ENCODE measurements at regions not wholly inside any gene's neighbourhood (a gene's known extent, or its start where the extent isn't known, plus 50 kb on each side); places are given as distances from the start of the nearest gene placed in this dataset.

GRCh38 chr3:177471733-177472480 is 274.6 kb upstream of the TBL1XR1 start:
- TF ChIP-seq EZH2 (optimal IDR thresholded peaks at IDR 0.05; ENCODE audit: low read depth, low read length) (no peak), CTCF (IDR thresholded peaks at IDR 0.05; ENCODE audit: low read length) (no peak), EZH2phosphoT487 (IDR thresholded peaks at IDR 0.05; ENCODE audit: low read length) (no peak)
- no peak overlapping the region for H2AFZ ChIP-seq (ENCODE audit: low read length)
- H3K9me2 ChIP-seq (replicated peaks; ENCODE audit: insufficient read depth, low read length), result no peaks in the 10 kb centered on the region

GRCh38 chr3:177473184-177473583 is 275.9 kb upstream of the TBL1XR1 start:
- no peaks in the 10 kb centered on the region for H4K20me1 ChIP-seq (ENCODE audit: insufficient read depth, low read length)
- no peaks in the 10 kb centered on the region for H3K36me3 ChIP-seq (replicated peaks; ENCODE audit: insufficient read depth, low read length)

More at GRCh38 chr3:177471733-177472480, 274.6 kb upstream of the TBL1XR1 start:
- DNase-seq, result peak; percentile 74
- H4K20me1 ChIP-seq (ENCODE audit: insufficient read depth, low read length), result no peaks in the 10 kb centered on the region
- no peaks in the 10 kb centered on the region for H3K79me2 ChIP-seq (ENCODE audit: low read length)
- H3K4me2 ChIP-seq (ENCODE audit: low read depth, low read length), result peak overlapping the region; percentile 17; the same call in 1 of the 2 replicates
- H3K27ac ChIP-seq (ENCODE audit: low read length), result no peak overlapping the region
- no peaks in the 10 kb centered on the region for H3K9me3 ChIP-seq (replicated peaks; ENCODE audit: insufficient read depth, low read length)
- no peaks in the 10 kb centered on the region for H3K36me3 ChIP-seq (replicated peaks; ENCODE audit: insufficient read depth, low read length)
- H3K27me3 ChIP-seq (replicated peaks; ENCODE audit: insufficient read depth, low read length), result no peaks in the 10 kb centered on the region
- 0 out of 2 replicates have a peak, but pooled peaks cover 3% of the 10 kb centered on the region for H3K4me1 ChIP-seq (ENCODE audit: low read length)
- no peak overlapping the region for H3K4me3 ChIP-seq (ENCODE audit: low read length)
- no peak overlapping the region for H3K9ac ChIP-seq (ENCODE audit: low read length)
- no peaks in the 10 kb centered on the region for H3F3A ChIP-seq (ENCODE audit: insufficient read depth, low read length)

GRCh38 chr3:177473903-177474302 is 276.6 kb upstream of the TBL1XR1 start:
- Histone ChIP-seq H2AFZ (ENCODE audit: low read length) (no peak overlapping the region), H3K9ac (ENCODE audit: low read length) (no peak overlapping the region), H3K79me2 (ENCODE audit: low read length) (no peaks in the 10 kb centered on the region), H3K9me2 (replicated peaks; ENCODE audit: insufficient read depth, low read length) (no peaks in the 10 kb centered on the region), H3K36me3 (replicated peaks; ENCODE audit: insufficient read depth, low read length) (no peaks in the 10 kb centered on the region), H3K27ac (ENCODE audit: low read length) (no peak overlapping the region), H3K4me1 (ENCODE audit: low read length) (0 out of 2 replicates have a peak, but pooled peaks cover 3% of the 10 kb centered on the region), H3K4me2 (ENCODE audit: low read depth, low read length) (no peak overlapping the region), H3K27me3 (replicated peaks; ENCODE audit: insufficient read depth, low read length) (no peaks in the 10 kb centered on the region), H4K20me1 (ENCODE audit: insufficient read depth, low read length) (no peaks in the 10 kb centered on the region), H3F3A (ENCODE audit: insufficient read depth, low read length) (no peaks in the 10 kb centered on the region), H3K4me3 (ENCODE audit: low read length) (no peak overlapping the region), H3K9me3 (replicated peaks; ENCODE audit: insufficient read depth, low read length) (no peaks in the 10 kb centered on the region)
- no peak for TF ChIP-seq EZH2phosphoT487 (IDR thresholded peaks at IDR 0.05; ENCODE audit: low read length)
- no peak for TF ChIP-seq CTCF (IDR thresholded peaks at IDR 0.05; ENCODE audit: low read length)
- TF ChIP-seq EZH2 (optimal IDR thresholded peaks at IDR 0.05; ENCODE audit: low read depth, low read length), result no peak
- DNase-seq, result no peak

More at GRCh38 chr3:177473184-177473583, 275.9 kb upstream of the TBL1XR1 start:
- H3K4me2 ChIP-seq (ENCODE audit: low read depth, low read length), result no peak overlapping the region
- H3F3A ChIP-seq (ENCODE audit: insufficient read depth, low read length), result no peaks in the 10 kb centered on the region
- 0 out of 2 replicates have a peak, but pooled peaks cover 3% of the 10 kb centered on the region for H3K4me1 ChIP-seq (ENCODE audit: low read length)
- TF ChIP-seq EZH2phosphoT487 (IDR thresholded peaks at IDR 0.05; ENCODE audit: low read length) (no peak), CTCF (IDR thresholded peaks at IDR 0.05; ENCODE audit: low read length) (no peak), EZH2 (optimal IDR thresholded peaks at IDR 0.05; ENCODE audit: low read depth, low read length) (no peak)
- H3K27me3 ChIP-seq (replicated peaks; ENCODE audit: insufficient read depth, low read length), result no peaks in the 10 kb centered on the region
- no peaks in the 10 kb centered on the region for H3K9me2 ChIP-seq (replicated peaks; ENCODE audit: insufficient read depth, low read length)
- H3K27ac ChIP-seq (ENCODE audit: low read length), result no peak overlapping the region
- H3K9ac ChIP-seq (ENCODE audit: low read length), result no peak overlapping the region
- H3K4me3 ChIP-seq (ENCODE audit: low read length), result no peak overlapping the region
- no peaks in the 10 kb centered on the region for H3K79me2 ChIP-seq (ENCODE audit: low read length)
- DNase-seq, result no peak
- no peak overlapping the region for H2AFZ ChIP-seq (ENCODE audit: low read length)
- no peaks in the 10 kb centered on the region for H3K9me3 ChIP-seq (replicated peaks; ENCODE audit: insufficient read depth, low read length)

Data from MM.1S (cell line).